DND-41 (cell line): ENCODE measurements at regions not wholly inside any gene's neighbourhood (a gene's known extent, or its start where the extent isn't known, plus 50 kb on each side); places are given as distances from the start of the nearest gene placed in this dataset.

Experiments used
- ATAC-seq: fragments of 200-7000 bp; cut with Tn5 transposase; 3 replicates; pipeline ENCODE4 v1.9.1; 2021; ENCODE audit warnings: low read depth; ENCODE audit not compliant: insufficient read depth
- DNase-seq: peaks from one replicate; pipeline ENCODE4 v3.0.0-alpha.2; 2020
- H2AFZ ChIP-seq: 2 replicates; pipeline ENCODE4 v1.6.0; 2012; ENCODE audit warnings: low read depth, low read length
- H3K27ac ChIP-seq: 2 replicates; pipeline ENCODE4 v1.5.1; 2012; ENCODE audit warnings: low read length, inconsistent platforms
- H3K27me3 ChIP-seq: fragments of 200-600 bp; sonication (generic); 2 replicates; pipeline ENCODE4 v1.6.0; 2012; ENCODE audit warnings: low read length, mild to moderate bottlenecking, inconsistent platforms; ENCODE audit not compliant: insufficient read depth, poor library complexity
- H3K36me3 ChIP-seq: 2 replicates; pipeline ENCODE4 v1.5.1; 2012; ENCODE audit warnings: low read length, inconsistent platforms; ENCODE audit not compliant: insufficient read depth
- H3K4me1 ChIP-seq: 2 replicates; pipeline ENCODE4 v1.5.1; 2012; ENCODE audit warnings: mild to moderate bottlenecking, low read length; ENCODE audit not compliant: insufficient read depth
- H3K4me2 ChIP-seq: 2 replicates; pipeline ENCODE4 v1.6.0; 2012; ENCODE audit warnings: mild to moderate bottlenecking, moderate library complexity, low read length, inconsistent platforms; ENCODE audit not compliant: insufficient read depth
- H3K4me3 ChIP-seq, 2 experiments: fragments of 200-600 bp in 1 of 2; shearing (Covaris generic) in 1 of 2; 2 replicates each; pipeline ENCODE4 v1.5.1; 2012 to 2016; ENCODE audit warnings: inconsistent platforms in 2 of 2, low read length in 2 of 2, mild to moderate bottlenecking in 2 of 2, low read depth in 1 of 2, moderate library complexity in 1 of 2
- H3K79me2 ChIP-seq: 2 replicates; pipeline ENCODE4 v1.6.0; 2012; ENCODE audit warnings: low read length, inconsistent platforms; ENCODE audit not compliant: insufficient read depth
- H3K9ac ChIP-seq: 2 replicates; pipeline ENCODE4 v1.6.0; 2012; ENCODE audit warnings: low read depth, mild to moderate bottlenecking, inconsistent platforms, low read length, moderate library complexity
- H3K9me3 ChIP-seq: 2 replicates; pipeline ENCODE4 v1.5.1; 2012; ENCODE audit warnings: low read length, moderate library complexity, mild to moderate bottlenecking, inconsistent platforms; ENCODE audit not compliant: insufficient read depth, severe bottlenecking
- H4K20me1 ChIP-seq: 2 replicates; pipeline ENCODE4 v1.6.0; 2012; ENCODE audit warnings: low read length; ENCODE audit not compliant: insufficient read depth
- CTCF ChIP-seq: IDR thresholded peaks from 2 replicates; pipeline ENCODE4 v1.5.1; 2012; ENCODE audit warnings: borderline replicate concordance, low read length, moderate library complexity, mild to moderate bottlenecking; ENCODE audit not compliant: poor library complexity, severe bottlenecking; ENCODE audit errors: extremely low read depth
- EZH2 ChIP-seq: IDR thresholded peaks from 3 replicates; pipeline ENCODE4 v1.6.1; 2012; ENCODE audit warnings: borderline replicate concordance, low read depth, mild to moderate bottlenecking, moderate library complexity, low read length, inconsistent platforms; ENCODE audit not compliant: severe bottlenecking

- Histone ChIP-seq H4K20me1 (no peaks in the 10 kb centered on the region), H3K4me1 (no peaks in the 10 kb centered on the region), H2AFZ (no peak overlapping the region), H3K79me2 (no peaks in the 10 kb centered on the region), H3K4me3 (no peak overlapping the region), H3K4me2 (no peak overlapping the region), H3K27me3 (no peaks in the 10 kb centered on the region), H3K27ac (no peak overlapping the region), H3K36me3 (no peaks in the 10 kb centered on the region), H3K9me3 (no peaks in the 10 kb centered on the region), H3K9ac (no peak overlapping the region)
- DNase-seq (no peak), ATAC-seq (no peak)
- TF ChIP-seq EZH2, result no peak
These were observed 91.5 kb upstream of the CDH13 start for GRCh38 chr16:82535262-82535661.

GRCh38 chr16:82533189-82533588, 93.6 kb upstream of the CDH13 start:
- TF ChIP-seq EZH2, result no peak
- TF ChIP-seq CTCF, result no peak
- no peak overlapping the region for H3K9ac ChIP-seq
- no peaks in the 10 kb centered on the region for H3K36me3 ChIP-seq
- H3K9me3 ChIP-seq, result no peaks in the 10 kb centered on the region
- no peak overlapping the region for H3K4me3 ChIP-seq
- no peak overlapping the region for H3K27ac ChIP-seq
- no peaks in the 10 kb centered on the region for H3K4me1 ChIP-seq
- no peaks in the 10 kb centered on the region for H4K20me1 ChIP-seq
- no peaks in the 10 kb centered on the region for H3K27me3 ChIP-seq
- DNase-seq, result no peak
- H2AFZ ChIP-seq, result no peak overlapping the region
- H3K79me2 ChIP-seq, result no peaks in the 10 kb centered on the region
- H3K4me2 ChIP-seq, result no peak overlapping the region
- no peak for ATAC-seq

GRCh38 chr16:82530883-82531282, 95.9 kb upstream of the CDH13 start:
- no peak for TF ChIP-seq CTCF
- no peak for TF ChIP-seq EZH2
- Histone ChIP-seq H4K20me1 (no peaks in the 10 kb centered on the region), H3K79me2 (no peaks in the 10 kb centered on the region), H3K27me3 (no peaks in the 10 kb centered on the region), H3K9ac (no peak overlapping the region), H3K4me3 (no peak overlapping the region), H3K9me3 (no peaks in the 10 kb centered on the region), H3K4me1 (no peaks in the 10 kb centered on the region), H3K27ac (no peak overlapping the region), H3K4me2 (no peak overlapping the region), H3K36me3 (no peaks in the 10 kb centered on the region), H2AFZ (no peak overlapping the region)
- no peak for ATAC-seq
- no peak for DNase-seq

GRCh38 chr16:82527101-82527500, 99.7 kb upstream of the CDH13 start:
- DNase-seq (no peak), ATAC-seq (no peak)
- Histone ChIP-seq H2AFZ (no peak overlapping the region), H3K79me2 (no peaks in the 10 kb centered on the region), H3K27me3 (no peaks in the 10 kb centered on the region), H3K9me3 (no peaks in the 10 kb centered on the region), H3K4me3 (no peak overlapping the region), H3K4me2 (no peak overlapping the region), H3K36me3 (no peaks in the 10 kb centered on the region), H3K9ac (no peak overlapping the region), H3K27ac (no peak overlapping the region), H4K20me1 (no peaks in the 10 kb centered on the region), H3K4me1 (no peaks in the 10 kb centered on the region)
- TF ChIP-seq EZH2 (no peak), CTCF (no peak)
